ENCODE measurements at regions not wholly inside any gene's neighbourhood (a gene's known extent, or its start where the extent isn't known, plus 50 kb on each side); places are given as distances from the start of the nearest gene placed in this dataset.

DNA sequence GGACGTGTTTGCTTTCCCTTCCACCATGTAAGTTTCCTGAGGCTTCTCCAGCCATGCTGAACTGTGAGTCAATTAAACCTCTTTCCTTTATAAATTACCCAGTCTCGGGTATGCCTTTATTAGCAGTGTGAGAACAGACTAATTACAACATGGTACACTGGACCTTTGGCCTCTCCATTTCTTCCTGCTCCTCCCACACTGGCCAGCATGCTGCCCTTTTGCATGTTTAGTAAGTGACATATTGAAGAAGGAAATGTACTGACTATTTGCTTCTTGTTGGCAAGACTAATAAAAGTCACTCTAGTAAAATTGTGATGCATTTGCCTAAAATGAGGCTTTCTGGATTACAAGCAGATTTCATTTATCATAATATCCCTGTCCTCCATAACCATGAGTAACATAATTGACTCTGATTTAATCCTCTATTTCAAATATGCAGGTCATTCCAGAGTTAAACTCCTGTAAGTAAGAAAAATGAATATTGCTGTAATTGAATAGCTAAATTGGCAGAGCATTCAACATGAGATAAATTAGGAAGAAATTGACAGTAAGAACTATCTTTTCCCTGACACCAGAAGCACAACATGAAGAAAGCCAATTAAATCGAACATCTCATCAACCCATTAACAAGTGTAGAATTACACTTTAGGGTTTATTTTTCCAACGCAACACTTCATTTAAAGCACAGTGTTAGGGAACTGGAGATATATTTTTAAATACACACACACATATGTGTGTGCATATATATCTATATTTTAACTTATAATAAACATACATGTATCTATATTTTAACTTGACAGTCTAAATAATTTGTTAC is 427.8 kb upstream of the ZP4 start:
- TF ChIP-seq CTCF (IDR thresholded peaks at IDR 0.05; ENCODE audit: insufficient read depth, low read depth, low read length), result no peak
- no peak for TF ChIP-seq EZH2 (IDR thresholded peaks at IDR 0.05; ENCODE audit: insufficient read depth, low read length)

Measured in astrocyte (in vitro differentiated cells and primary cell).